NCI-H1092 treated with DMSO at 0.1 percent for 48 hours (cell line): ENCODE measurements at regions not wholly inside any gene's neighbourhood (a gene's known extent, or its start where the extent isn't known, plus 50 kb on each side); places are given as distances from the start of the nearest gene placed in this dataset.

Experiments
- DNase-seq: peaks from one replicate; lab custom pipeline; 2025; lab: John Stamatoyannopoulos, UW

- no peak for DNase-seq
Observed at GRCh38 chr10:128422999-128423398, 296.8 kb upstream of the MKI67 start.

- no peak for DNase-seq
Observed at GRCh38 chr10:128429321-128429720, 303.1 kb upstream of the MKI67 start.

DNA sequence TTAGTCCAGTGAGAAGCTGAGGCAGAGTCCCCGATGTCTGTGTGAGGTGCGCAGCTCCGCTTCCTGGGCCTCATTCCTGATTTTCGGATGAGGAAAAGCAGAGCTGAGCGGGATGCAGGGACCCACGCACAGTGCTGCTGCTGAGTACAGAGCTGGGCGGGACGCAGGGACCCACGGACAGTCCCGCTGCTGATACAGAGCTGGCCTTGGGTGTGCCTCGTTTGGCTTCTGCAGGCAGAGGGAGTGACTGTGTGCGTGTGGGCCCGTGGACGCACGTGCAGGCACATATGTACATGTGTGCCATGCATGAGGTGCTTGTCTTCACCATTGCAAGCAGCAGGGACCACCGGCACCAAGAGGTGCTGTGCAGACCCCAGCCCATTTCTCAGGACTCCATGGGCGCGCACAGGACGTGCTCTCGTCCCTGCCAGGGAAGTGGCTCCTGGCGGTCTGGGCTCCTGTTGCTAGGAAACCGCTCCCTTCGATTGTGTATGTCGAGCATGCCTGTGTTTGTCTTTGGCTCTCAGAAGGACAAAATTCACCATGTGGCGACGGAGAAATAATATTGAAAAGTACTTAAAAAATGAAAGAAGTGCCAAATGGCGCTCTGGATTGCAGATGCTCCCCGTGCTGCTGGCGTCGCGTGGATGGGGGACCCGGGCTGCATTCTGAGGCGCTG is 303.8 kb upstream of the MKI67 start:
- DNase-seq = peak; percentile 57

DNA sequence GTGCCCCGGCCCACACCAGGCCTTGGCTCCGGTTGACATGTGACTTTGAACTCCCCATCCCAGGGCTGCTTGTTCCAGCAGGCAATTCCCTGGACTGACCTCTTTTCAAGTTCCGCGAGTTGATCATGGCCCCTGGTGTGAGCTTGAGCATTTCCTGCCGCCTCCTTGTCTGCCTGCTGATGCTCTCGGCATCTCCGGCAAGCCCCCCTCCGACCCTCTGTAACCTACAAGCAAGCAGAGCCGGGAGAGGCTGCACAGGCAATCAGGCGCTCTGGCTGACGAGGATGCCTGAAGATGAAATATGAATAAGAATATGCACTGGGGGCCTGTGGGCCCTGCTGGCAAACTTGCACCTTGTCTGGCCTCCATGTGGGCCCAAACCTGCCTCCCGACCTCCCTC is 304.9 kb upstream of the MKI67 start:
- no peak for DNase-seq

DNA sequence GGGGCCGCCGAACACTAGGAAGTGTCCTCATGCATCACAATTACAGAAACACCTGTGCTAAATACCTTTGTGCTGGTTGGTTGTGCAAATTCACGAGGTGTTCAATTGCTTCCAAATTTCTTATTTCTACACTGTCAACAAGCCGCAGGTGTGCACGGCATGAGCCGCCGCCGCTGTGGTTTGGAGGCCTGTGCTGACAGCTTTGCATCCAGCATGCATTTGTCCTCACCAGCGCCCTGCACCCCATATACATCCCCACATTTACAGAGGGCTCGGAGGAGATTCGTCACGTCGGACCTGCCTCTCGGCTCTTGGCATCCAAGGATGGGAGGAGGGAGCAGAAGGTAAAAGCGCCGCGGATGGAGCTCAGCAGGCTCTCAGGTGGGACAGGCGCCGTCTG is 305.3 kb upstream of the MKI67 start:
- DNase-seq = no peak

DNA sequence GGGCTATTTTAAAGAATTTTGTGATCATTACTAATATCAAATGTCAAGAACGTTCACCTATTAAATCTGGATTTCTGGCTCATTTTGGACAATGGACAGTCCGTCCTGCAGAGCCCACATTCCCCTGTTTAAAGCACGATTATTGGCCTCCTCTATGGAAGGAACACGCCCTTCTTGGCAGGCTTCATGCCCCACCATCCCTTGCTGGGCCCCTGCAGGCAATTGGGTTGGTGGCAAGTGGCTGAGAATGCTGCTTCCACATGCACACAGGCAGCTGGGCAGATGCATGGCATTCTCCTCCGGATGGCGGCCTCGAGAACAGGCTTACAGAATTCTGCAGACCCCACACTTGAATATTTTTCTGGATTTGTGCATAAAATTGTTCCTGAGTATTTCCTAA is 305.8 kb upstream of the MKI67 start:
- no peak for DNase-seq

GRCh38 chr10:128432423-128432822 is 306.2 kb upstream of the MKI67 start:
- no peak for DNase-seq

- no peak for DNase-seq
Observed at GRCh38 chr10:128435811-128436210, 309.6 kb upstream of the MKI67 start.

DNA sequence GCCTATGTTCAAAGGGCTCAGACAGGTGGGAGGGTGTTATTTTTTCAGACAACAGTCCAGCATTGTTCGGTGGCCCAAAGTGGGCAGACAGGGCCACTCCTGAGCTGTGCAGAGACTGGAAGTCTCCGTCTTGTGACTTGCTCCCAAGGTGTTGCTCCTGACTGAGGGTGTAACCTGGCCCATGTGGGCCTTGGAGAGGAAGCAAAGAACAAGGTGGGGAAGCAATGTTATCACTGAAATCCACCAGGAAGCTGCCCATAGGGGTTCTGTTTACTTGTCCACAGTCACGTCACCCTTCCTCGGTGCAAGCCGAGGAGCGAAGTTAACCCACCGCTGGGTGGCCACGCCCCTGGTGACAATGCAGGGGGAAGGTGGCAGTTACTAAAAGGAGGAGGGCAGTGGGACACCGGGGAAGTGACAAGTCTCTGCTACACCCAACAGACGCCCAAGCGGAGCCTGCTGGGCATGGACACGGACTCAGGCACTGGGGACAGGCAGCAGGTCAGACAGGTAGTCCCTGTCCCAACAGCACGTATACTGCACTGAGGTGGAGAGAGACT is 311.6 kb upstream of the MKI67 start:
- no peak for DNase-seq

GRCh38 chr10:128438417-128439063 is 312.3 kb upstream of the MKI67 start:
- no peak for DNase-seq

DNA sequence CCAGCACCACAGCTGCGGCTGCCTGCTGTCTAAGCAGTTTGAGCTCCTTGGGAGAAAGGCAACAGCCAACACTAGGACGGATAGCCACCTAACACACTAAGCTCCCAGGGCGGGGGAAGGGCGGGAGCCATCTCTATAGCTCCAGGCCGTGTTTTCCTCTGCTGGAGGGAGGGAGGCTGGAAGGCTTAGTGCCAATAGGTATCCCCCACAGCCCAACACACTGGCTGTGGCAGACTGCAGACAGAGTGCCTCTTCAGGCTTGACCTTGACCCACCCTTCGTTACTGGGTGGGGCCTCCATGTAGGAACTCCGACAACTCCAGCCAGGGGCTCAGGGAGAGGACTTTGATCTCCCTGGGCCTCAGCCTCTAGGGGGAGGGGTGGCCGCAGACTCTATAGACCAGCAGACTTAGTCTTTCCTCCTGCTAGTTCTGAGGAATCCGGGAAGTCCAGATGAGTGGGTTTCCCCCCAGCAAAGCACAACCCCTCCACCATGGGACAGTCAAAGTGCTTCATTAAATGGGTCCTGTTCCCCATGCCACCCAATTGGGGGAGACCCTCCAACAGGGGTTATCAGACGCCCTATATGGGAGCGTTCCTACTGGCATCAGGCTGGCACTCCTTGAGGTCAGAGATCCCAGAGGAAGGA is 314.4 kb upstream of the MKI67 start:
- DNase-seq = no peak

DNA sequence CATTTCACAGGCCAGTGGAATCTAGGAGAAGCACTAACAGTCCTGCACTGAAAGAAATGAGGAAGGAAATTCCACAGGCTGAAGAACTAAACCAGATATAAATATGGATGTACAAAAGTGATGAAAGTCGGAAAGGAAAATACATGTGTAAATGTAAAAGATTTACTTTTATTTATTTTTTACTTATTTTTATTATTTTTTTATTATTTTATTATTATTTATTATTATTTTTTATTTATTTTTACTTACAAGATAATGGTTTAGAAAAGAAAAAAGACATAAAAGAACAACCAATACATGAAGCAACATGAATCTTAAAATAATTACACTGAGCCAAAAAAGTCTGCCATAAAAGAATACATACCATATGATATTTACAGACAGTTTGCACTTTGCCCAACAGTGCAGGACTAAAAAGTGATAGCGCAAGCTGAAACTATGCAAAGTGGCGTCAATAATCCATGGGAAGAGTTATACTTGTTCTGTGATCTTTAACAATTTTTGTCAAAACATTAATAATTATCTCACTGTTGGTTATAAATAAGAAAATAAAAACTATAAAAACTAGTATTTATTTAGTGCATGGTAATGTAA is 317.8 kb upstream of the MKI67 start:
- DNase-seq = no peak

- DNase-seq = no peak
Observed at GRCh38 chr10:128448796-128449195, 322.6 kb upstream of the MKI67 start.

- no peak for DNase-seq
Observed at GRCh38 chr10:128451879-128452278, 325.7 kb upstream of the MKI67 start.

DNA sequence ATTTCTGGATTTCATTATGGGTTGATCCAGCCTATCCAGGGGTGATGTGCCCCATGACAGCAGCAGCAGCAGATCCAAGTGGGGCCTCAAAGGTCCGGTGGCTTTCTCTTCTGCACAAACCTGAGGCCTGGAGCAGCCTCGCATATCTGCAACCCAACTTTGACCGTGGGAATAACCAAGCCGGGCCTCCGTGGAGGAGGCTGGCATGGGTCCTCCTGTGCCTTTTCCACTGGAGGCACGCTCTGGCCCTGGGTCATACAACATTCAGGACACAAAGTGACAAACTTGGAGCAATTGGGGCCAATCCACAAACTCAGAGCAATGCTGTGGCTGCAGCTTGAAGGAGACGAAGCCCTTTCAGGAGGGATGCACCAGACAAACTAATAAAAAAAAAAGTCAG is 330.0 kb upstream of the MKI67 start:
- DNase-seq = no peak

DNA sequence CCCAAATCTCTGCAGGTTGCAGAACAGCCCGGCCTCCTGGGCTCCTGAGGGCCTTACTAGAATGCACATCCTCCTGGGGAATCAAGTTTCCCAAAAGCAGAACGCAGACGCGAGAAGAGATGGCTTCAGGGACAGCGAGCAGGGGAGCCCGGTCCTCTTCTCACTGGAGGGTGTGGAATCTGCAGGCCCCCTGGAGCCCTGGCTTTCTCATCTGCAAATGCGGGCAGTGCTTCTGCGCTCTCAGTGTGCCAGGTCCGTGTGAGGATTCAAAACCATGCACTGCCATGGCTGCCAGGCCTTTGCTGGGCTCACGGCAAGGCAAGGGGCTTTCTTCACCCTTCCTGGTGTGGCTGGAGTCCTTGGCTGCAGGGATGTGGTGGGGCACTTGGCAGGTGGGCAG is 330.9 kb upstream of the MKI67 start:
- DNase-seq = no peak

- no peak for DNase-seq
Observed at GRCh38 chr10:128461991-128462390, 335.8 kb upstream of the MKI67 start.

GRCh38 chr10:128462844-128463243 is 336.6 kb upstream of the MKI67 start:
- DNase-seq = no peak

DNA sequence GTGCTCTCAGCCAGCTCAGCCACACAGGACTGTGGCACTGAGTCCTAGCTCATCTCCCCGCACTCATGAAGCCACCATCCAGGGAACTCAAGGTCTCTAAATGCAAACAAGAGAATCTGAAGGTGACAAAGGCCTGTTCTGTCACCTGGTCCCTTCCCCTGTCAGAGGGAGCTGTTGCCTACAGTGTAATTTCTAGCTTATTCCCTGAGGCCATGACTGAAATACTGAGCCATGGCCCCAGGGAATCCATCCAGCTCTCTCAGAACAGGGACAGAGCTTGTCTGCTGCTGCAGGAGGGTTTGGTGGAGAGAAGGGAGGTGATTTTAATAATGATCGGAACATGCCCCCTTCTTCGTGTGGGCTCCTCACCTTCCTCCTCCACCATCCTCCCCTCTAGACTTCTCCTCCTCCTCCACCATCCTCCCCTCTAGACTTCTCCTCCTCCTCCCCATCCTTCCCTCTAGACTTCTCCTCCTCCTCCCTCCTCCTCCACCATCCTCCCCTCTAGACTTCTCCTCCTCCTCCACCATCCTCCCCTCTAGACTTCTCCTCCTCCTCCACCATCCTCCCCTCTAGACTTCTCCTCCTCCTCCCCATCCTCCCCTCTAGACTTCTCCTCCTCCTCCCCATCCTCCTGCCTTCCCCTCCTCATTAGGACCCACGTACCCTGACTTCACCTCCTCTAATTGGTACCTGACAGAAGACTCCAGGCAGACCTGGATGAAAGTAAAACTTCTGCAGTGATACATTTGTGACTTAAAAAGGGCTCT is 338.0 kb upstream of the MKI67 start:
- no peak for DNase-seq

GRCh38 chr10:128465697-128466096 is 339.5 kb upstream of the MKI67 start:
- DNase-seq = no peak

DNA sequence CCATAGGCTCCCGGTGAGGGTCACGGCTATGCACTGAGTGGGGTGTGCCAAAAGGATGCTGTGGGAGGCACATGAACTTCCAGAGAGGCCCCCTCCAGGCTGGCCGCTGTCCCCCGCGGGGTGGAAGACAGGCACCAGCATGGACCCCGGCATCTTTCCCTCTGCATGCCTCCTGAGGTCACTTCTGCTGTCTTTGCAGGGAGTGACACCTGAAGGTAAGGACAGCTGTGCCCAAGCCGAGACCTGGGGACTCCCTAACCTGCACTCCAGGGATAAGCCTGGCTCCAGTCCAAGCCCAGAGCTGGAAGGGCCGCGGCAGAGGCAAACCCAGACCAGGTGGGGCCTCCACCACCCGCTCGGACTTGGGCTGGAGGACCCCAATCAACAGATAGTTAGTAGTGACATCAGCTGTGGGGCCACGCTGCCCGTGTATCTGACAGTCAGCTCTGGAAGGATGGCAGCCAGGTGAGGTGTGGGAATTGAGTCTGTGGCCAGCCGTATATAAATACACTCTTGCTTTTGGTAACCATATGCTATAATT is 340.7 kb upstream of the MKI67 start:
- DNase-seq = no peak

- peak; percentile 53 for DNase-seq
Observed at GRCh38 chr10:128468462-128468861, 342.2 kb upstream of the MKI67 start.
